Esophagus squamous epithelium (tissue), 5 donors: ENCODE measurements at regions not wholly inside any gene's neighbourhood (a gene's known extent, or its start where the extent isn't known, plus 50 kb on each side); places are given as distances from the start of the nearest gene placed in this dataset.

Experiments
- DNase-seq: peaks from one replicate; lab custom pipeline; 2025; lab: John Stamatoyannopoulos, UW
- H3K27ac ChIP-seq, 4 donors: fragments of 200-600 bp; sonication (generic); one replicate each; pipeline ENCODE4 v1.5.1; 2016 to 2019; ENCODE audit warnings: mild to moderate bottlenecking in 1 of 4
- H3K27me3 ChIP-seq, 4 donors: fragments of 200-600 bp; sonication (generic); 1 replicate in 3 of 4; 2 replicates in 1 of 4; pipeline versions ENCODE4 v1.5.1 to v1.6.0; 2017 to 2021; ENCODE audit warnings: antibody characterized with exemption in 1 of 4
- H3K36me3 ChIP-seq, 3 donors: fragments of 200-600 bp; sonication (generic); one replicate each; pipeline ENCODE4 v1.5.1; 2016 to 2019
- H3K4me1 ChIP-seq, 3 donors: fragments of 200-600 bp; sonication (generic); one replicate each; pipeline ENCODE4 v1.5.1; 2017 to 2019
- H3K4me3 ChIP-seq, 4 donors: fragments of 200-600 bp; sonication (generic); 1 replicate in 3 of 4; 2 replicates in 1 of 4; pipeline ENCODE4 v1.5.1; 2016 to 2019; ENCODE audit warnings: mild to moderate bottlenecking in 2 of 4, moderate library complexity in 1 of 4
- H3K9me3 ChIP-seq, 3 donors: fragments of 200-600 bp; sonication (generic); one replicate each; pipeline ENCODE4 v1.5.1; 2016 to 2019
- POLR2A ChIP-seq, 4 donors: fragments of 450-650 bp; IDR thresholded peaks; one replicate each; pipeline ENCODE4 v1.6.1; 2017; ENCODE audit warnings: antibody characterized with exemption in 4 of 4, mild to moderate bottlenecking in 4 of 4, moderate library complexity in 3 of 4
- WGBS, 2 donors: methylation state at CpG; one replicate each; pipeline ENCODE4 v1.1.5; 2018; 5-methylcytosine and 5-hydroxymethylcytosine counted together
- intact Hi-C: fragments of 100-400 bp; cut with DNase I; formaldehyde crosslinking; loops from one replicate; pipeline ENCODE4 v1.15.0; 2022
- TF ChIP-seq, protein P1 (sequence below), 6 experiments: fragments of 450-650 bp in 4 of 6; fragments of 200-600 bp in 2 of 6; sonication (generic) in 2 of 6; IDR thresholded peaks; one replicate each; pipeline ENCODE4 v1.5.1; 2016 to 2019; ENCODE audit warnings: antibody characterized with exemption in 6 of 6, mild to moderate bottlenecking in 4 of 6, moderate library complexity in 4 of 6
- donor health status: DM: yes; HTN: yes; CAD: no.

DNA sequence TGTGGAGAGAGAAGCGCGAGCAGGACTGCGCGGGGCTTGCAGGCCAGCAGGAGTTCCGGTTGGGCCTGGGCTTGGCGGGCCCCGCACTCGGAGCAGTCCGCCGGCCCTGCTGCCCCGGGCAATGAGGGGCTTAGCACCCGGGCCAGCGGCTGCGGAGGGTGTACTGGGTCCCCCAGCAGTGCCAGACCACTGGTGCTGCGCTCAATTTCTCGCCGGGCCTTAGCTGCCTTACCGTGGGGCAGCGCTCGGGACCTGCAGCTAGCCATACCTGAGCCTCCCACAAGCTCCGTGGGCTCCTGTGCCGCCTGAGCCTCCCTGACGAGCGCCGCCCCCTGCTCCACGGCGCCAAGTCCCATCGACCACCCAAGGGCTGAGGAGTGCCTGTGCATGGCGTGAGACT lies 89.0 kb upstream of the MBOAT1 start:
- Histone ChIP-seq H3K4me1 (no peaks in the 10 kb centered on the region), H3K27me3 (no peaks in the 10 kb centered on the region), H3K36me3 (no peaks in the 10 kb centered on the region), H3K4me3 (no peak overlapping the region), H3K27ac (no peak overlapping the region), H3K9me3 (no peaks in the 10 kb centered on the region)
- intact Hi-C loops, result no loop called here
- 100% methylated on average over 1 to 2 of the region's 29 CpGs for WGBS, 2 donors
- TF ChIP-seq, protein P1, sequence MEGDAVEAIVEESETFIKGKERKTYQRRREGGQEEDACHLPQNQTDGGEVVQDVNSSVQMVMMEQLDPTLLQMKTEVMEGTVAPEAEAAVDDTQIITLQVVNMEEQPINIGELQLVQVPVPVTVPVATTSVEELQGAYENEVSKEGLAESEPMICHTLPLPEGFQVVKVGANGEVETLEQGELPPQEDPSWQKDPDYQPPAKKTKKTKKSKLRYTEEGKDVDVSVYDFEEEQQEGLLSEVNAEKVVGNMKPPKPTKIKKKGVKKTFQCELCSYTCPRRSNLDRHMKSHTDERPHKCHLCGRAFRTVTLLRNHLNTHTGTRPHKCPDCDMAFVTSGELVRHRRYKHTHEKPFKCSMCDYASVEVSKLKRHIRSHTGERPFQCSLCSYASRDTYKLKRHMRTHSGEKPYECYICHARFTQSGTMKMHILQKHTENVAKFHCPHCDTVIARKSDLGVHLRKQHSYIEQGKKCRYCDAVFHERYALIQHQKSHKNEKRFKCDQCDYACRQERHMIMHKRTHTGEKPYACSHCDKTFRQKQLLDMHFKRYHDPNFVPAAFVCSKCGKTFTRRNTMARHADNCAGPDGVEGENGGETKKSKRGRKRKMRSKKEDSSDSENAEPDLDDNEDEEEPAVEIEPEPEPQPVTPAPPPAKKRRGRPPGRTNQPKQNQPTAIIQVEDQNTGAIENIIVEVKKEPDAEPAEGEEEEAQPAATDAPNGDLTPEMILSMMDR (IDR thresholded peaks at IDR 0.05), result no peak
- no peak for TF ChIP-seq POLR2A (IDR thresholded peaks at IDR 0.05)
- DNase-seq, result no peak

DNA sequence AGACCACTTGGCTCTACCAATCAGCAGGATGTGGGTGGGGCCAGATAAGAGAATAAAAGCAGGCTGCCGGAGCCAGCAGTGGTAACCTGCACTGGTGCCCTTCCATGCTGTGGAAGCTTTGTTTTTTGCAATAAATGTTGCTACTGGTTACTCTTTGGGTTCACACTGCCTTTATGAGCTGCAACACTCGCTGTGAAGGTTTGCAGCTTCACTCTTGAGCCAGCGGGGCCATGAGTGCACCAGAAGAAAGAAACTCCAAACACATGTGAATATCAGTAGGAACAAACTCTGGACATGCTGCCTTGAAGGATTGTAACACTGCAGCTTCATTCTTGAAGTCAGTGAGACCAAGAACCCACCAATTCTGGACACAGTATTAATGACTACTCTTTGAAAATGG lies 89.9 kb upstream of the MBOAT1 start:
- H3K27ac ChIP-seq, result no peak overlapping the region
- no peaks in the 10 kb centered on the region for H3K9me3 ChIP-seq
- TF ChIP-seq, protein P1 (IDR thresholded peaks at IDR 0.05), result no peak
- no peak for TF ChIP-seq POLR2A (IDR thresholded peaks at IDR 0.05)
- no peaks in the 10 kb centered on the region for H3K27me3 ChIP-seq
- no peak for DNase-seq
- no peaks in the 10 kb centered on the region for H3K4me1 ChIP-seq
- WGBS, 2 donors, result 55 to 86% methylated on average over 2 to 3 of the region's 3 CpGs
- no peaks in the 10 kb centered on the region for H3K36me3 ChIP-seq
- intact Hi-C loops, result no loop called here
- no peak overlapping the region for H3K4me3 ChIP-seq

DNA sequence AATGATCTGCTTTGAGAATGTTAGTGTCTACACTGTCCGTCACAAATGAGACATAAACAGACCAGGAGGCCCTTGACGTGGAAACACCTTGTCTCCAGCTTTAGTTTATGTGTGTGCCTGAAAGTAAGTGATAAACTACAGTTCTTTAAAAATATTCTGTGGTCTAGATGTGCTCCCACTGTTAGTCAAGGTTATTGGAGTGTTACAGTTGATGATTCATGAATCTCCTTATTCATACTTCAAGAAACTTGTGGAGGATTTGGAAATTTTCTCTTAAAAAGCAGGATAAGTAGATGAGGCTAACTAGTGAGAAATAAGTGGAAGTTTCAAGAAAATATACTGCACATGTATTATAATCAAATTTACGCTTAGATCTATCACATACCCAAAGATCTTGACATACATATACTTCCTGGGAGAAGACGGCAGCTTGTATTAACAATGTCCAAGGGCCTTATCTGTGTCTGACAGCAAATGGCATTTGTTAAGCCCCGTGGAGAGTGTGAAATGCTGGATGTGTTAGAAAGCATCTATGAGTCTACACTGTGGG lies 90.5 kb upstream of the MBOAT1 start:
- TF ChIP-seq, protein P1 (IDR thresholded peaks at IDR 0.05), result no peak
- TF ChIP-seq POLR2A (IDR thresholded peaks at IDR 0.05), result no peak
- DNase-seq, result no peak
- intact Hi-C loops, result no loop called here
- no peaks in the 10 kb centered on the region for H3K9me3 ChIP-seq
- no peaks in the 10 kb centered on the region for H3K4me1 ChIP-seq
- no peaks in the 10 kb centered on the region for H3K36me3 ChIP-seq
- WGBS, 2 donors, result 55 to 62% methylated on average over 5 of the region's 5 CpGs
- H3K27ac ChIP-seq, result no peak overlapping the region
- H3K4me3 ChIP-seq, result no peak overlapping the region
- H3K27me3 ChIP-seq, result no peaks in the 10 kb centered on the region

- Histone ChIP-seq H3K27me3 (no peaks in the 10 kb centered on the region), H3K36me3 (no peaks in the 10 kb centered on the region), H3K27ac (no peak overlapping the region), H3K9me3 (no peaks in the 10 kb centered on the region), H3K4me3 (no peak overlapping the region), H3K4me1 (no peaks in the 10 kb centered on the region)
- intact Hi-C loops, result no loop called here
- DNase-seq, result no peak
- 57 to 89% methylated on average over 6 to 12 of the region's 14 CpGs for WGBS, 2 donors
- TF ChIP-seq, protein P1 (IDR thresholded peaks at IDR 0.05), result no peak
- no peak for TF ChIP-seq POLR2A (IDR thresholded peaks at IDR 0.05)
Measured at GRCh38 chr6:20306491-20306890, 94.2 kb upstream of the MBOAT1 start.

- Histone ChIP-seq H3K4me3 (no peak overlapping the region), H3K36me3 (no peaks in the 10 kb centered on the region), H3K9me3 (no peaks in the 10 kb centered on the region), H3K4me1 (no peaks in the 10 kb centered on the region), H3K27ac (no peak overlapping the region), H3K27me3 (no peaks in the 10 kb centered on the region)
- no peak for DNase-seq
- no peak for TF ChIP-seq POLR2A (IDR thresholded peaks at IDR 0.05)
- TF ChIP-seq, protein P1 (IDR thresholded peaks at IDR 0.05), result no peak
- 48 to 51% methylated on average over 2 of the region's 2 CpGs for WGBS, 2 donors
- intact Hi-C loops, result no loop called here
Measured at GRCh38 chr6:20309186-20309585, 92.5 kb upstream of the E2F3 start.
